ENCODE measurements at regions not wholly inside any gene's neighbourhood (a gene's known extent, or its start where the extent isn't known, plus 50 kb on each side); places are given as distances from the start of the nearest gene placed in this dataset.

DNA sequence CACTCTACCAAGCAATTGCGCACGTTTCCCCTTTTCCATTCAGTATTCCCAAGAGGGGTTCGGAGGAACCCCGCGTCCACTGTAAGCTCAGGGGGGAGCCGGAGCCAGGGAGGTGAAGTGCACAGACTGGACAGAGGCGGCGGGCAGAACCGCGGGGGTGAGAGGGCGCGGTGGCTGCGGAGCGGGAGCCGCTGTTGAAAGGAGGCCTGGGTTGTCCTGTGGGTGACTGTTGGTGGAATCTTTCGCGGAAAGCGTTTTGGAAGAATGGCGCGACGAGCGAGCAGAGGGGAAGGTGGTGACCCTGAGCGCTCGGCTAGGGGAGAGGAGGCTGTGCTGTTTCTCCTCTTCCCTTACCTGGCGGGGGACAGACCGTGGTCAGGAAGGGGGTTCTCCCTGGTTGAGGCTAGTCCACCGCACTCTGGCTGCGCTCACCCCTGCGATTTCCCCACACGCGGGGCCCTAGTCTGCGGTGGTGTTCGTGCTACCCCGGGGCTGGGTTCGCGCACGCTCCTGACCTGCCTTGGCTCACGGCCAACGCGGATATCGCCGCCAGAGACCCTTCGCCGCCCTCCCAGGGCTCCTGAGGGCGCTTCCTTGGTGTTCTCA, 92.8 kb downstream of the PRKAB2 start:
- Histone ChIP-seq H3K9me3 (ENCODE audit: control insufficient read depth, insufficient read depth, low read depth, low read length) (no peaks in the 10 kb centered on the region), H3K27ac (ENCODE audit: low read length) (no peak overlapping the region), H3K27me3 (ENCODE audit: control insufficient read depth, insufficient read depth, low read length) (peaks cover 6% of the 10 kb centered on the region; the same call in 1 of the 2 replicates), H3K4me1 (ENCODE audit: control insufficient read depth, insufficient read depth, low read length) (no peaks in the 10 kb centered on the region), H3K36me3 (ENCODE audit: control insufficient read depth, insufficient read depth, low read length) (no peaks in the 10 kb centered on the region), H3K4me3 (ENCODE audit: low read depth in 2 of 2, low read length in 2 of 2) (no peak overlapping the region)
- ChIA-PET POLR2A (interaction anchor here (0.6 kb wide), 1 partner anchor 12 kb away, joined by 13 read pairs; no protein-coding TSS in a partner anchor), CTCF (no interaction called here)
- intact Hi-C loops (cut with micrococcal nuclease; ENCODE audit: unreplicated experiment) (no loop called here), in situ Hi-C loops (cut with HindIII; ENCODE audit: low pct_unique_long_range_greater_than_20kb, low sequenced_read_pairs) (no loop called here)
- ATAC-seq = no peak
- TF ChIP-seq, protein P1, sequence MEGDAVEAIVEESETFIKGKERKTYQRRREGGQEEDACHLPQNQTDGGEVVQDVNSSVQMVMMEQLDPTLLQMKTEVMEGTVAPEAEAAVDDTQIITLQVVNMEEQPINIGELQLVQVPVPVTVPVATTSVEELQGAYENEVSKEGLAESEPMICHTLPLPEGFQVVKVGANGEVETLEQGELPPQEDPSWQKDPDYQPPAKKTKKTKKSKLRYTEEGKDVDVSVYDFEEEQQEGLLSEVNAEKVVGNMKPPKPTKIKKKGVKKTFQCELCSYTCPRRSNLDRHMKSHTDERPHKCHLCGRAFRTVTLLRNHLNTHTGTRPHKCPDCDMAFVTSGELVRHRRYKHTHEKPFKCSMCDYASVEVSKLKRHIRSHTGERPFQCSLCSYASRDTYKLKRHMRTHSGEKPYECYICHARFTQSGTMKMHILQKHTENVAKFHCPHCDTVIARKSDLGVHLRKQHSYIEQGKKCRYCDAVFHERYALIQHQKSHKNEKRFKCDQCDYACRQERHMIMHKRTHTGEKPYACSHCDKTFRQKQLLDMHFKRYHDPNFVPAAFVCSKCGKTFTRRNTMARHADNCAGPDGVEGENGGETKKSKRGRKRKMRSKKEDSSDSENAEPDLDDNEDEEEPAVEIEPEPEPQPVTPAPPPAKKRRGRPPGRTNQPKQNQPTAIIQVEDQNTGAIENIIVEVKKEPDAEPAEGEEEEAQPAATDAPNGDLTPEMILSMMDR (IDR thresholded peaks at IDR 0.05) = no peak
- TF ChIP-seq SIN3A (IDR thresholded peaks at IDR 0.05; ENCODE audit: borderline replicate concordance, insufficient read depth, low read depth, low read length) (no peak), POLR2AphosphoS5 (IDR thresholded peaks at IDR 0.05; ENCODE audit: low read depth, low read length) (no peak), TCF7L2 (IDR thresholded peaks at IDR 0.05; ENCODE audit: low read depth, low read length) (no peak)
- TF ChIP-seq, protein P2, sequence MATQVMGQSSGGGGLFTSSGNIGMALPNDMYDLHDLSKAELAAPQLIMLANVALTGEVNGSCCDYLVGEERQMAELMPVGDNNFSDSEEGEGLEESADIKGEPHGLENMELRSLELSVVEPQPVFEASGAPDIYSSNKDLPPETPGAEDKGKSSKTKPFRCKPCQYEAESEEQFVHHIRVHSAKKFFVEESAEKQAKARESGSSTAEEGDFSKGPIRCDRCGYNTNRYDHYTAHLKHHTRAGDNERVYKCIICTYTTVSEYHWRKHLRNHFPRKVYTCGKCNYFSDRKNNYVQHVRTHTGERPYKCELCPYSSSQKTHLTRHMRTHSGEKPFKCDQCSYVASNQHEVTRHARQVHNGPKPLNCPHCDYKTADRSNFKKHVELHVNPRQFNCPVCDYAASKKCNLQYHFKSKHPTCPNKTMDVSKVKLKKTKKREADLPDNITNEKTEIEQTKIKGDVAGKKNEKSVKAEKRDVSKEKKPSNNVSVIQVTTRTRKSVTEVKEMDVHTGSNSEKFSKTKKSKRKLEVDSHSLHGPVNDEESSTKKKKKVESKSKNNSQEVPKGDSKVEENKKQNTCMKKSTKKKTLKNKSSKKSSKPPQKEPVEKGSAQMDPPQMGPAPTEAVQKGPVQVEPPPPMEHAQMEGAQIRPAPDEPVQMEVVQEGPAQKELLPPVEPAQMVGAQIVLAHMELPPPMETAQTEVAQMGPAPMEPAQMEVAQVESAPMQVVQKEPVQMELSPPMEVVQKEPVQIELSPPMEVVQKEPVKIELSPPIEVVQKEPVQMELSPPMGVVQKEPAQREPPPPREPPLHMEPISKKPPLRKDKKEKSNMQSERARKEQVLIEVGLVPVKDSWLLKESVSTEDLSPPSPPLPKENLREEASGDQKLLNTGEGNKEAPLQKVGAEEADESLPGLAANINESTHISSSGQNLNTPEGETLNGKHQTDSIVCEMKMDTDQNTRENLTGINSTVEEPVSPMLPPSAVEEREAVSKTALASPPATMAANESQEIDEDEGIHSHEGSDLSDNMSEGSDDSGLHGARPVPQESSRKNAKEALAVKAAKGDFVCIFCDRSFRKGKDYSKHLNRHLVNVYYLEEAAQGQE (IDR thresholded peaks at IDR 0.05; ENCODE audit: insufficient read depth in 1 of 2, low read depth in 2 of 2, low read length in 1 of 2) = no peak
- DNase-seq (ENCODE audit: low read depth, low spot score) = no peak
- no TSS peak for BruUV-seq (replicated peaks)

DNA sequence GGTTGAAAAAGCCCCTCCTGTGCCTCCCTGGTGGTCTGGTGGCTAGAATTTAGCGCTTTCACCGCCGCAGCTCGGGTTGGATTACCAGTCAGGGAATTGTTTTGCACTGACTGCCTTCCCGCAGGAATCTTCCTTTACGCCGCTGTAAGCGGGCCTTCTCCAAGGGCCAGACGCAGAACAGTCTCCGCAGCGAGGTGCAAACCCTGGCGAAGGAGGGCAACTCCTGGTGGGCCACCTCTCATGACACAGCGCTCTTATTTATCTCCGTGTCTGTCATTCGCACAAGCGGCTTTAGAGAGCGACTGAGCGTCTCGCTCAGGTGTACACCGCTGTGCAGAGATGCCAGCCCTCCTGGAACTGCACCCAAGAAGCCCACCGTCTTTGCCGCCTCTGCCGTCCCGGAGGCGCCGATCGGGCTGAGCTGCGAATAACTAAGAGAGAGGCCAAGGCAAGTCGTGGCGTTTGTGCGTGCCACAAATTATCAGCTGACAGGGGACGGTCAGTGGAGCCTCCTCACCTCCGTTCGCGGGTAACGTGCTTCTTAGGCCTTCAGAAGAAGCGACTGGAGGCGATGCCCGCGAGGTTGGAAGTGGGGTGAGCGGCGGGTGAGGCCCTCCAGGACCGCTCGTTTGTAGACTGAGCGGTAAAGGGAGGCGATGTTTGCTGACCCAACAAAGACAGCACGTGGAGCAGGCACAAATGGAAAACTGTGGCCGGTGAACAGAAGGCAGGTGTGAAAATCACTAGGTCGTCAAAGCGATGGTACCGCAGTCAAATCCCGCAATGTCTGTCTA, 93.5 kb downstream of the PRKAB2 start:
- ChIA-PET CTCF (no interaction called here), POLR2A (no interaction called here)
- Histone ChIP-seq H3K27me3 (ENCODE audit: control insufficient read depth, insufficient read depth, low read length) (peaks cover 8% of the 10 kb centered on the region), H3K36me3 (ENCODE audit: control insufficient read depth, insufficient read depth, low read length) (no peaks in the 10 kb centered on the region), H3K27ac (ENCODE audit: low read length) (no peak overlapping the region), H3K9me3 (ENCODE audit: control insufficient read depth, insufficient read depth, low read depth, low read length) (no peaks in the 10 kb centered on the region), H3K4me1 (ENCODE audit: control insufficient read depth, insufficient read depth, low read length) (no peaks in the 10 kb centered on the region), H3K4me3 (ENCODE audit: low read depth in 2 of 2, low read length in 2 of 2) (no peak overlapping the region)
- intact Hi-C loops (cut with micrococcal nuclease; ENCODE audit: unreplicated experiment) (no loop called here), in situ Hi-C loops (cut with HindIII; ENCODE audit: low pct_unique_long_range_greater_than_20kb, low sequenced_read_pairs) (no loop called here)
- ATAC-seq = no peak
- no peak for DNase-seq (ENCODE audit: low read depth, low spot score)
- no TSS peak for BruUV-seq (replicated peaks)
- TF ChIP-seq, protein P1 (IDR thresholded peaks at IDR 0.05) = no peak
- no peak for TF ChIP-seq SIN3A (IDR thresholded peaks at IDR 0.05; ENCODE audit: borderline replicate concordance, insufficient read depth, low read depth, low read length)
- TF ChIP-seq, protein P2 (IDR thresholded peaks at IDR 0.05; ENCODE audit: insufficient read depth in 1 of 2, low read depth in 2 of 2, low read length in 1 of 2) = no peak
- no peak for TF ChIP-seq POLR2AphosphoS5 (IDR thresholded peaks at IDR 0.05; ENCODE audit: low read depth, low read length)
- TF ChIP-seq TCF7L2 (IDR thresholded peaks at IDR 0.05; ENCODE audit: low read depth, low read length) = no peak

All from Panc1 (cell line).